ENCODE measurements at regions not wholly inside any gene's neighbourhood (a gene's known extent, or its start where the extent isn't known, plus 50 kb on each side); places are given as distances from the start of the nearest gene placed in this dataset.

DNA sequence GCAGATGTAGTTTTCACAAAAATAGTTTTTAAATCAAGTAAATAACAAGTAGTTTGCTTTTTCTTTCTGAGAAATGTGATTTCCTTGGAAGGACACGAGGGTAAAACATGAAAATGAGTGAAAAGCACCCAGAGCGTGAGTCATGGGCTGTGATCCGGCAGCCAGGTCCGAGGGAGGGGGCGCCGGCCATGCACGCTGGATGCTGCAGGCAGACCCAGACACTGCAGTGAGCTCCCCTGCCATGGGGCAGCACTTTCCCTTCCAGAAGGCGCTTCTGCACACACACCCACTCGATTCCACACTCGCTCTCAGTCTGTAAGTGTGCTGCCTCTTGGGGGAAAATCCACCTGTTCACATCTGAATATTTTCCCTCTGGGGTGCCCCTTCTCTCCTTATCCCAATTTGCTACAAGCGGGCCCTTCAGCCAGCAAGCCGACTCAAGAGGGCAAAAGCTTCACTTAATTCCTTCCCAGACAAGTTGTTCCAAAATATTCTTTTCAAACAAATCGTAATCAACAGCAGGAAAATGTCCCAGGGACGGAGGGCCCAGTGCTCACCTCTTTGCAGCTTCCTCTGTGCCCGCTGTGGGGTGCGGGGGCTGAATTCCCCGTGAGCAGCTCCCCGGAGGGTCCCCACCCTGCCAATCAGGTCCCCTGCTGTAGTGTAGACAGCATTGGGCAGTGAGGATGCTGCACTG lies 87.0 kb upstream of the ID2 start:
- no peaks in the 10 kb centered on the region for H3K79me1 ChIP-seq (ENCODE audit: insufficient read depth, low read depth, low read length, poor library complexity, severe bottlenecking)
- H3K18ac ChIP-seq (ENCODE audit: insufficient read length, low read depth, low read length): no peak overlapping the region
- no peaks in the 10 kb centered on the region for H3K9me3 ChIP-seq (ENCODE audit: control insufficient read depth, low read depth, low read length)
- H3K9me3 Mint-ChIP-seq: no peaks in the 10 kb centered on the region
- no peak overlapping the region for H3K9ac ChIP-seq (ENCODE audit: extremely low read depth, insufficient read length, low read length)
- no peaks in the 10 kb centered on the region for H3K23me2 ChIP-seq (ENCODE audit: insufficient read length, low read depth, low read length, poor library complexity, severe bottlenecking)
- TF ChIP-seq, protein P1, sequence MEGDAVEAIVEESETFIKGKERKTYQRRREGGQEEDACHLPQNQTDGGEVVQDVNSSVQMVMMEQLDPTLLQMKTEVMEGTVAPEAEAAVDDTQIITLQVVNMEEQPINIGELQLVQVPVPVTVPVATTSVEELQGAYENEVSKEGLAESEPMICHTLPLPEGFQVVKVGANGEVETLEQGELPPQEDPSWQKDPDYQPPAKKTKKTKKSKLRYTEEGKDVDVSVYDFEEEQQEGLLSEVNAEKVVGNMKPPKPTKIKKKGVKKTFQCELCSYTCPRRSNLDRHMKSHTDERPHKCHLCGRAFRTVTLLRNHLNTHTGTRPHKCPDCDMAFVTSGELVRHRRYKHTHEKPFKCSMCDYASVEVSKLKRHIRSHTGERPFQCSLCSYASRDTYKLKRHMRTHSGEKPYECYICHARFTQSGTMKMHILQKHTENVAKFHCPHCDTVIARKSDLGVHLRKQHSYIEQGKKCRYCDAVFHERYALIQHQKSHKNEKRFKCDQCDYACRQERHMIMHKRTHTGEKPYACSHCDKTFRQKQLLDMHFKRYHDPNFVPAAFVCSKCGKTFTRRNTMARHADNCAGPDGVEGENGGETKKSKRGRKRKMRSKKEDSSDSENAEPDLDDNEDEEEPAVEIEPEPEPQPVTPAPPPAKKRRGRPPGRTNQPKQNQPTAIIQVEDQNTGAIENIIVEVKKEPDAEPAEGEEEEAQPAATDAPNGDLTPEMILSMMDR (conservative IDR thresholded peaks at IDR 0.05): no peak
- H2AK5ac ChIP-seq (ENCODE audit: insufficient read length, low read length): no peak overlapping the region
- H3K4me1 Mint-ChIP-seq: peaks cover 0 to 7% of the 10 kb centered on the region in 2 experiments; a peak in 1 of 4 replicates
- H3K4ac ChIP-seq (ENCODE audit: low read depth, low read length): no peak overlapping the region
- no peak overlapping the region for H3K56ac ChIP-seq (ENCODE audit: insufficient read length, low read depth, low read length)
- no peak overlapping the region for H4K91ac ChIP-seq (ENCODE audit: insufficient read length, low read depth, low read length)
- H3K23ac ChIP-seq (ENCODE audit: insufficient read length, low read depth, low read length): no peak overlapping the region
- no peaks in the 10 kb centered on the region for H3K27me3 ChIP-seq (ENCODE audit: insufficient read depth, low read length)
- H4K20me1 ChIP-seq (ENCODE audit: control insufficient read depth, insufficient read depth, insufficient read length): no peaks in the 10 kb centered on the region
- no peaks in the 10 kb centered on the region for H3K36me3 Mint-ChIP-seq (ENCODE audit: insufficient read depth in 1 of 3, low read depth in 3 of 3)
- no peaks in the 10 kb centered on the region for H3K79me2 ChIP-seq (ENCODE audit: insufficient read depth, low read length)
- H2BK20ac ChIP-seq (ENCODE audit: low read depth, low read length, poor library complexity, severe bottlenecking): no peak overlapping the region
- no peak overlapping the region for H3K14ac ChIP-seq (ENCODE audit: insufficient read depth, low read length)
- peaks cover 2% of the 10 kb centered on the region for H3K27me3 Mint-ChIP-seq (ENCODE audit: low read depth)
- no peak overlapping the region for H4K5ac ChIP-seq (ENCODE audit: insufficient read length, low read depth, low read length)
- H3T11ph ChIP-seq (ENCODE audit: low read length): no peak overlapping the region
- H2BK120ac ChIP-seq (ENCODE audit: low read depth, low read length, poor library complexity, severe bottlenecking): no peak overlapping the region
- H3K27ac ChIP-seq (ENCODE audit: insufficient read length, low read depth, low read length): no peak overlapping the region
- no peak overlapping the region for H3K4me3 Mint-ChIP-seq
- H2AFZ ChIP-seq (ENCODE audit: low read length): no peak overlapping the region
- H3K4me2 ChIP-seq (ENCODE audit: insufficient read depth, insufficient read length, low read length): no peak overlapping the region
- H2BK15ac ChIP-seq (ENCODE audit: low read depth, low read length): no peak overlapping the region
- DNase-seq: no peak
- H3K27ac Mint-ChIP-seq: no peak overlapping the region
- no peak overlapping the region for H4K8ac ChIP-seq (replicated peaks; ENCODE audit: insufficient read length, low read depth, low read length)
- no peak overlapping the region for H2BK5ac ChIP-seq (ENCODE audit: insufficient read length, low read length)
- H3K4me1 ChIP-seq (ENCODE audit: insufficient read depth, low read length): no peaks in the 10 kb centered on the region
- no CpG with 5 or more reads among the region's 18 CpGs for WGBS (ENCODE audit: extremely low coverage, insufficient read length, low lambda C conversion rate)
- no peak overlapping the region for H2BK12ac ChIP-seq (ENCODE audit: insufficient read length, low read depth, low read length)

Measured in H9 (cell line).